ENCODE measurements at regions not wholly inside any gene's neighbourhood (a gene's known extent, or its start where the extent isn't known, plus 50 kb on each side); places are given as distances from the start of the nearest gene placed in this dataset.

- intact Hi-C loops (cut with micrococcal nuclease): no loop called here
- H3K36me3 Mint-ChIP-seq: no peaks in the 10 kb centered on the region
- H3K27me3 Mint-ChIP-seq: no peaks in the 10 kb centered on the region
- POLR2A ChIA-PET: no interaction called here
- no peak overlapping the region for H3K4me3 Mint-ChIP-seq
- DNase-seq: no peak
- no peaks in the 10 kb centered on the region for H3K9me3 Mint-ChIP-seq
- H3K4me1 Mint-ChIP-seq (ENCODE audit: low read depth): no peaks in the 10 kb centered on the region
- CTCF ChIA-PET: no interaction called here
- no peak overlapping the region for H3K27ac Mint-ChIP-seq
Measured at GRCh38 chr14:62364800-62365280, 602.6 kb downstream of the SNAPC1 start.

GRCh38 chr14:62369919-62370560 is 607.8 kb downstream of the SNAPC1 start:
- Mint-ChIP-seq H3K4me3 (no peak overlapping the region), H3K9me3 (no peaks in the 10 kb centered on the region), H3K27me3 (no peaks in the 10 kb centered on the region), H3K36me3 (no peaks in the 10 kb centered on the region), H3K27ac (no peak overlapping the region), H3K4me1 (ENCODE audit: low read depth) (no peaks in the 10 kb centered on the region)
- ChIA-PET POLR2A (no interaction called here), CTCF (no interaction called here)
- no peak for DNase-seq
- intact Hi-C loops (cut with micrococcal nuclease): no loop called here

- intact Hi-C loops (cut with micrococcal nuclease): no loop called here
- no peak for DNase-seq
- H3K9me3 Mint-ChIP-seq: peaks cover 9% of the 10 kb centered on the region
- H3K27ac Mint-ChIP-seq: no peak overlapping the region
- H3K27me3 Mint-ChIP-seq: no peaks in the 10 kb centered on the region
- H3K4me3 Mint-ChIP-seq: no peak overlapping the region
- no peaks in the 10 kb centered on the region for H3K4me1 Mint-ChIP-seq (ENCODE audit: low read depth)
- POLR2A ChIA-PET: no interaction called here
- CTCF ChIA-PET: no interaction called here
- no peaks in the 10 kb centered on the region for H3K36me3 Mint-ChIP-seq
Measured at GRCh38 chr14:62373944-62374343, 611.7 kb downstream of the SNAPC1 start.

- DNase-seq: no peak
- CTCF ChIA-PET: no interaction called here
- intact Hi-C loops (cut with micrococcal nuclease): no loop called here
- POLR2A ChIA-PET: no interaction called here
- H3K27me3 Mint-ChIP-seq: no peaks in the 10 kb centered on the region
- H3K9me3 Mint-ChIP-seq: peaks cover 9% of the 10 kb centered on the region
- no peaks in the 10 kb centered on the region for H3K36me3 Mint-ChIP-seq
- H3K27ac Mint-ChIP-seq: no peak overlapping the region
- no peak overlapping the region for H3K4me3 Mint-ChIP-seq
- no peaks in the 10 kb centered on the region for H3K4me1 Mint-ChIP-seq (ENCODE audit: low read depth)
Measured at GRCh38 chr14:62378057-62378456, 615.8 kb downstream of the SNAPC1 start.

DNA sequence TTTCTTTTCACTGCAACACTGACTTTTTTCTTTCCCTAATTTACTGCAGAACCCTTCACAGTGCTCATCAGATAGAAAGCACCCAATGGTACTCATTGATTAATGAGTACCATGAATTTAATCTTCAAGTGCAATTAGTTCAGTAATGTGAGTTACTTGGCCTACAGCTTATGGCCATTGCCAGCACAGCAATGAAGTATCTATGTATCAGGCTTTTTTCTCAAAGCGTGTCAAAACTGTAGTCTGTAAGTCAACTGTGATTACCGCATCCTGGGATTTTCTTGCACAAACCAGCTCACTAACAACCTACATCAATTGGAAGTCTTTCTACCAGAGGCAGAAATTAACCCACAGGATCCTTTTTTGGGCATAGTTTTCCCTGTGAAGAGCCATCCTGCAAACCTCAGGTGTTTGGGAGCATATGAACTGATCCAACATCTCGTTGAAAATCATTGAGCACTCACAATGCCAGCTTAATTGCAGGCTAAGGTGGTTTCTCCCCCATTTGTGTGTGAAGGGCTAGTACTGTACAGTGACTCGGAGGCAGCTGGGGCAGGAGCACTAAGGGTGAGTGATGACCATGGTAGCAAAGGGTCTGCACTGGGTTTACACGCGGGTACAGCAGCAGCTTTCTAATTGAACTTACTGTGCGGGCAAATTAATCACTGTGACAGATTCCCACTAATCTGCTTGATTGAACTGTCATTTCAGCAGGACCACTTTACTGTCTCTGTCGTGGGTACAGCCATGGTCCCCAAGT is 619.3 kb downstream of the SNAPC1 start:
- Mint-ChIP-seq H3K36me3 (no peaks in the 10 kb centered on the region), H3K9me3 (peaks cover 14% of the 10 kb centered on the region), H3K4me1 (ENCODE audit: low read depth) (no peaks in the 10 kb centered on the region), H3K4me3 (no peak overlapping the region), H3K27ac (no peak overlapping the region), H3K27me3 (no peaks in the 10 kb centered on the region)
- no peak for DNase-seq
- ChIA-PET CTCF (no interaction called here), POLR2A (no interaction called here)
- intact Hi-C loops (cut with micrococcal nuclease): no loop called here

DNA sequence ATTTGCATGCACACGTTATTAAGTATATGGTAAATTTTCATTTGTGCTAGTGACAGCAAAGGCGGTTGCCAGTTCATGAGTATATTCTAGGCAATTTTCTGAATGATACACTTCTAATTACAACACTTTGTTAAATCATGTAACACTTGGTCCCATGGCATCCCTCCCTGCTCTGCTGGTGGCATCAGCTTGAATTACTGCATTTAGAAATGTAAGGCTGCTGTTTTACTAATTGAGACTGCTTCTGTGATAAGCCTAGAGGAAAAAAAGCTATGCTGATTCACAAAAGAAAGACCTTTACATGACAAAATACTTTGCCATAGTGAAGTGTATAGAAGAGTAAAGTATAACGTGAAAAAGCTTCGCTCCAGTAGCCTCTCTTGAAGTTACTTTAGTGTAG is 636.1 kb downstream of the KCNH5 start:
- no peaks in the 10 kb centered on the region for H3K4me1 Mint-ChIP-seq (ENCODE audit: low read depth)
- no peak overlapping the region for H3K27ac Mint-ChIP-seq
- no peaks in the 10 kb centered on the region for H3K9me3 Mint-ChIP-seq
- no peaks in the 10 kb centered on the region for H3K27me3 Mint-ChIP-seq
- ChIA-PET POLR2A (no interaction called here), CTCF (no interaction called here)
- intact Hi-C loops (cut with micrococcal nuclease): no loop called here
- no peak for DNase-seq
- no peak overlapping the region for H3K4me3 Mint-ChIP-seq
- no peaks in the 10 kb centered on the region for H3K36me3 Mint-ChIP-seq

- H3K9me3 Mint-ChIP-seq: no peaks in the 10 kb centered on the region
- ChIA-PET POLR2A (no interaction called here), CTCF (no interaction called here)
- intact Hi-C loops (cut with micrococcal nuclease): no loop called here
- no peak overlapping the region for H3K4me3 Mint-ChIP-seq
- no peaks in the 10 kb centered on the region for H3K4me1 Mint-ChIP-seq (ENCODE audit: low read depth)
- H3K36me3 Mint-ChIP-seq: no peaks in the 10 kb centered on the region
- no peak for DNase-seq
- H3K27ac Mint-ChIP-seq: no peak overlapping the region
- no peaks in the 10 kb centered on the region for H3K27me3 Mint-ChIP-seq
Measured at GRCh38 chr14:62409626-62410300, 635.5 kb downstream of the KCNH5 start.

DNA sequence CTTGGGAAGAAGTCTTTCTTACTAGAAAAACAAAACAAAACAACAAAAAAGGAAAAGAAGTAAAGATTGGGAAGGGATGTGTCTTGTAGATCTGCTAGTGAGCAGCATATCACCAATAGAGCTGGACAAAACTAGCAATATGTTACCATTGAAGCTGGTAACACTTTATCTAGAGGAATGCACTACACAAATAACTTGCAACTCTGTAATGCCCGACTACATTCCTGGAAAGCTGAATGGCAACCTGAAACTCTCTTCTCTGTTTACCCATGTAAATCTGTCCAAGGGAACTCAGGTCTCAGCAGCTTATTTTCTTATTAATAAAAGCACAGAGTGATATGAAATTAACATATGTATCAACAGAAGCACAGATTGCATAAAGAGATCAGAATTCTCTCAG is 624.4 kb downstream of the KCNH5 start:
- H3K4me1 Mint-ChIP-seq (ENCODE audit: low read depth): no peaks in the 10 kb centered on the region
- no peak for DNase-seq
- no peak overlapping the region for H3K4me3 Mint-ChIP-seq
- no peaks in the 10 kb centered on the region for H3K27me3 Mint-ChIP-seq
- ChIA-PET POLR2A (no interaction called here), CTCF (interaction anchor here (0.5 kb wide), 1 partner anchor 31 kb away, joined by 3 read pairs; no protein-coding TSS in a partner anchor)
- peaks cover 4% of the 10 kb centered on the region for H3K9me3 Mint-ChIP-seq
- intact Hi-C loops (cut with micrococcal nuclease): no loop called here
- no peaks in the 10 kb centered on the region for H3K36me3 Mint-ChIP-seq
- no peak overlapping the region for H3K27ac Mint-ChIP-seq

DNA sequence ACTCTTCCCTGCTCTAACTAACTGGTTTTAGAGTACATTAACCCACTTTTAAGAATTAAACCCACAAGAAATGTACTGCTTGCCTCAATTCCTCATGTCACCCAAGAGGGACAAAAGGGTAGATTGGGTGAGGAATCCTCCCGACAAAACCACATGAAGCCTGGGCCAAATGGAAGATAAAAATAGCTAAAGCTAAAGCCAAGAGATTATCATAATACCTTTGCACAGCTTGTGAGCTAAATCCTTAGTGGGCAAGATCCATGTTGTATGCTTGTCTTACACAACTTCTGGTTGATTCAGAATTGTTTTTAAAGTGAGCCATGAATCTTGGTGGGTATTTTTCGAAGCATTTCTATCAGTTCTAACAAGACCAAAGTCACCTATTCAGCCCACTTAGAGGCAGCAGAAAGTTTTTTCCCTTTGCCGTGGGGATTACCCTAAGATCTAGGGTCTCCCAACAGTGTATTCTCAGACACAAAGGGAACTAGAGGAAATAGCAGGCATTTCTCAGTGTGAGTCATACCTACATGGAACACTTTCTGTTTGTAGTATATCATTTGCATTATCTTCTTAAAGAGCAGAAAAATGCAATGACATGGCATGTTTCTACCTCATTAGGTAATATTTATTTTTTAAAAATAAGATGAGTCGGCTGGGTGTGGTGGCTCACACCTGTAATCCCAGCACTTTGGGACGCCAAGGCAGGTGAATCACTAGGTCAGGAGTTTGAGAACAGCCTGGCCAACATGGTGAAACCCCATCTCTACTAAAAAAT is 616.6 kb downstream of the KCNH5 start:
- DNase-seq: no peak
- Mint-ChIP-seq H3K4me3 (no peak overlapping the region), H3K4me1 (ENCODE audit: low read depth) (no peaks in the 10 kb centered on the region), H3K36me3 (no peaks in the 10 kb centered on the region), H3K27me3 (no peaks in the 10 kb centered on the region), H3K27ac (no peak overlapping the region), H3K9me3 (peaks cover 25% of the 10 kb centered on the region)
- POLR2A ChIA-PET: no interaction called here
- CTCF ChIA-PET: no interaction called here
- intact Hi-C loops (cut with micrococcal nuclease): no loop called here

DNA sequence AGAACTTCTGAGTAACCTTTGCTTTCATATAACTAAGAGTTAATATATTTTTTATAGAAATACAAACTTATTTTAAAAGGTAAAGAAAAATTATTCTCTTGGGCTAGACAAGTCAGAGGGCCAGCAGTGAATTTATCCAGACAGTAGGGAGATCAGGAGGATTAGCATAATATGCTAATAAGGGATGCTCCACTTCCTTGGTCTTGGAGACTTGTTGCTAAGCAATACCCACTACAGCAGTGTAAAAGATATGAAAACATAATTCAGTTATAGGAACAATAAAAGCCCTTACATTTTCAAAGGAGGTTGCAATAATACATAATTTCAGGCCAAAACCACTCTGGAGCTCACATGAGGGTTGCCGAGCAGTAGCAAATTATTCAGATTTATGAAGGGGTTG is 615.6 kb downstream of the KCNH5 start:
- H3K27me3 Mint-ChIP-seq: no peaks in the 10 kb centered on the region
- H3K36me3 Mint-ChIP-seq: no peaks in the 10 kb centered on the region
- H3K9me3 Mint-ChIP-seq: peaks cover 27% of the 10 kb centered on the region
- H3K4me1 Mint-ChIP-seq (ENCODE audit: low read depth): no peaks in the 10 kb centered on the region
- intact Hi-C loops (cut with micrococcal nuclease): no loop called here
- H3K27ac Mint-ChIP-seq: no peak overlapping the region
- ChIA-PET POLR2A (no interaction called here), CTCF (no interaction called here)
- no peak for DNase-seq
- no peak overlapping the region for H3K4me3 Mint-ChIP-seq

GRCh38 chr14:62431496-62431895 is 613.8 kb downstream of the KCNH5 start:
- CTCF ChIA-PET: no interaction called here
- no peaks in the 10 kb centered on the region for H3K4me1 Mint-ChIP-seq (ENCODE audit: low read depth)
- H3K36me3 Mint-ChIP-seq: no peaks in the 10 kb centered on the region
- no peaks in the 10 kb centered on the region for H3K27me3 Mint-ChIP-seq
- intact Hi-C loops (cut with micrococcal nuclease): no loop called here
- H3K27ac Mint-ChIP-seq: no peak overlapping the region
- no peak for DNase-seq
- H3K4me3 Mint-ChIP-seq: no peak overlapping the region
- POLR2A ChIA-PET: no interaction called here
- H3K9me3 Mint-ChIP-seq: peaks cover 35% of the 10 kb centered on the region

- ChIA-PET POLR2A (no interaction called here), CTCF (no interaction called here)
- Mint-ChIP-seq H3K4me1 (ENCODE audit: low read depth) (no peaks in the 10 kb centered on the region), H3K27me3 (no peaks in the 10 kb centered on the region), H3K36me3 (no peaks in the 10 kb centered on the region), H3K27ac (no peak overlapping the region), H3K4me3 (no peak overlapping the region), H3K9me3 (peaks cover 37% of the 10 kb centered on the region)
- DNase-seq: no peak
- intact Hi-C loops (cut with micrococcal nuclease): no loop called here
Measured at GRCh38 chr14:62432955-62433354, 612.3 kb downstream of the KCNH5 start.
